CD4-positive, alpha-beta memory T cell (primary cell): ENCODE measurements at regions not wholly inside any gene's neighbourhood (a gene's known extent, or its start where the extent isn't known, plus 50 kb on each side); places are given as distances from the start of the nearest gene placed in this dataset.
"Not testable (repeated sequence)": the region's sequence is repeated elsewhere in the genome, so short reads cannot be mapped to it uniquely, and the experiment has no call there.

Experiments used
- CTCF ChIA-PET: fragments of 350-600 bp; sonication (Branson Sonifier 250); formaldehyde crosslinking; loops from one replicate; lab custom pipeline; 2021; ENCODE audit warnings: inconsistent platforms; ENCODE audit not compliant: partially characterized antibody; lab: Charles Lee
- POLR2A ChIA-PET: fragments of 350-600 bp; sonication (Branson Sonifier 250); formaldehyde crosslinking; loops from one replicate; lab custom pipeline; 2021; ENCODE audit not compliant: partially characterized antibody; lab: Charles Lee
- DNase-seq, 5 donors: peaks; one replicate each; pipeline versions ENCODE4 v3.0.0 to v3.0.0-alpha.2; 2020 to 2022; ENCODE audit warnings: mixed read lengths in 1 of 5
- H3K27ac ChIP-seq: one replicate; pipeline ENCODE4 v1.7.0; 2013; ENCODE audit warnings: low read depth, low read length
- H3K27me3 ChIP-seq: 2 replicates; pipeline ENCODE4 v1.7.0; 2013; ENCODE audit warnings: mild to moderate bottlenecking, low read length, moderate library complexity; ENCODE audit not compliant: insufficient read depth
- H3K36me3 ChIP-seq: 2 replicates; pipeline ENCODE4 v1.7.0; 2013; ENCODE audit warnings: mild to moderate bottlenecking, low read length, moderate library complexity; ENCODE audit not compliant: insufficient read depth
- H3K4me1 ChIP-seq: 2 replicates; pipeline ENCODE4 v1.7.0; 2013; ENCODE audit warnings: mild to moderate bottlenecking, low read length, moderate library complexity; ENCODE audit not compliant: insufficient read depth
- H3K4me3 ChIP-seq, 2 donors: one replicate each; pipeline ENCODE4 v1.7.0; 2013; ENCODE audit warnings: low read length in 2 of 2, mild to moderate bottlenecking in 1 of 2
- H3K9me3 ChIP-seq, 2 donors: one replicate each; pipeline ENCODE4 v1.7.0; 2013; ENCODE audit warnings: low read length in 2 of 2, control low read depth in 1 of 2; ENCODE audit not compliant: control insufficient read depth in 1 of 2
- H3K27ac Mint-ChIP-seq, 7 donors: one replicate each; pipeline ENCODE4 v1.8.0; 2020 to 2021; ENCODE audit warnings: mixed read lengths in 7 of 7, mild to moderate bottlenecking in 6 of 7, inconsistent platforms in 3 of 7, moderate library complexity in 3 of 7
- H3K27me3 Mint-ChIP-seq, 2 donors: one replicate each; pipeline ENCODE4 v1.8.0; 2020 to 2021; ENCODE audit warnings: mixed read lengths in 2 of 2
- H3K36me3 Mint-ChIP-seq, 2 donors: one replicate each; pipeline ENCODE4 v1.8.0; 2020 to 2021; ENCODE audit warnings: mixed read lengths in 2 of 2, inconsistent platforms in 1 of 2, mild to moderate bottlenecking in 1 of 2
- H3K4me1 Mint-ChIP-seq, 4 donors: one replicate each; pipeline ENCODE4 v1.8.0; 2020 to 2021; ENCODE audit warnings: mixed read lengths in 4 of 4, mild to moderate bottlenecking in 1 of 4
- H3K4me3 Mint-ChIP-seq, 8 donors: one replicate each; pipeline ENCODE4 v1.8.0; 2020 to 2021; ENCODE audit warnings: mixed read lengths in 8 of 8, mild to moderate bottlenecking in 7 of 8, moderate library complexity in 6 of 8, inconsistent platforms in 3 of 8
- H3K9me3 Mint-ChIP-seq, 8 donors: one replicate each; pipeline ENCODE4 v1.8.0; 2020 to 2021; ENCODE audit warnings: mixed read lengths in 8 of 8, mild to moderate bottlenecking in 5 of 8, inconsistent platforms in 3 of 8, moderate library complexity in 1 of 8
- intact Hi-C: fragments of 100-400 bp; cut with micrococcal nuclease; formaldehyde crosslinking; loops from one replicate; pipeline ENCODE4 v1.15.1; 2023

DNA sequence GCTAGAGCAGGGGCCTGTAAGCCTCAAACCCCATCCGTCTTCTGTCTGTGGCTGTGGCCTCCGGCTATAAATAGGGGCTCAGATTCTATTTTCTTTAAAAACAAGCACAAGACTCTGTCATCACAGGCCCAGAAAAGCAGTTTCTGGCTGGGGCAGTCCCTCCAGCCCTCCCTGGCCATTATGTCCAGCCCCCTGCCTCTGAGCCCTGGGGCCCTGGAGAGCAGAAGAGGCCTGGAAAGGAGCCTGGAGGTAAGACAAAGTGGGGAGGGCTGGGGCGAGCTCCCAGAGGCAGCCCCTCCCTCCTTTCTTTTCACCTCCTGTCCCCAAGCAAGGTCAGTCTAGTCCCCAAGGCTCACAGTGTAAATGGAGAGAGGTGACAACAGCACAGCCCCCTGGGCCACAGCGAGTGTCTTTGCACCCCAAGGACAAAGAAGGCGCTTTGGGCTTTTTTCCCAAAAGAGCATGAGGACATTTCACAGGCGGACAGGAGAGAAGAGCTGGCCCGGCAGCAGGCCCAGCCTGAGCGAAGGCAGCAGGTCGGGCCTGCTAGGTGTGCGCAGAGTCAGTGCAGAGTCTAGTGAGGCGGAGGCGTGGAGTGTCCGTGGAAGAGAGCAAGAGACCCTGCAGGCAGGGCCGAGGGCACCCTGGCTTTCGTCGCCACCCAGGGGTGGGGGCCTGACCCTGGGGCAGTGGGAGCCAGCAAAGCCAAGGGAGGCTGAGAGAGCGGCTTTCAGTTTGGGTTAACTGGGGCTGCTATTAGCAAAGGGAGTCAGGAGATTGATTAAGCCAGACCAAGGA lies 188.3 kb downstream of the TBC1D2B start:
- Mint-ChIP-seq H3K4me3 (no peak overlapping the region), H3K36me3 (no peaks in the 10 kb centered on the region), H3K27ac (no peak overlapping the region), H3K4me1 (no peaks in the 10 kb centered on the region), H3K27me3 (no peaks in the 10 kb centered on the region), H3K9me3 (no peaks in the 10 kb centered on the region)
- Histone ChIP-seq H3K4me3 (no peak overlapping the region), H3K27me3 (no peaks in the 10 kb centered on the region), H3K9me3 (no peaks in the 10 kb centered on the region), H3K4me1 (no peaks in the 10 kb centered on the region), H3K27ac (no peak overlapping the region), H3K36me3 (no peaks in the 10 kb centered on the region)
- POLR2A ChIA-PET: no interaction called here
- no peak for DNase-seq
- CTCF ChIA-PET: no interaction called here
- intact Hi-C loops: no loop called here

DNA sequence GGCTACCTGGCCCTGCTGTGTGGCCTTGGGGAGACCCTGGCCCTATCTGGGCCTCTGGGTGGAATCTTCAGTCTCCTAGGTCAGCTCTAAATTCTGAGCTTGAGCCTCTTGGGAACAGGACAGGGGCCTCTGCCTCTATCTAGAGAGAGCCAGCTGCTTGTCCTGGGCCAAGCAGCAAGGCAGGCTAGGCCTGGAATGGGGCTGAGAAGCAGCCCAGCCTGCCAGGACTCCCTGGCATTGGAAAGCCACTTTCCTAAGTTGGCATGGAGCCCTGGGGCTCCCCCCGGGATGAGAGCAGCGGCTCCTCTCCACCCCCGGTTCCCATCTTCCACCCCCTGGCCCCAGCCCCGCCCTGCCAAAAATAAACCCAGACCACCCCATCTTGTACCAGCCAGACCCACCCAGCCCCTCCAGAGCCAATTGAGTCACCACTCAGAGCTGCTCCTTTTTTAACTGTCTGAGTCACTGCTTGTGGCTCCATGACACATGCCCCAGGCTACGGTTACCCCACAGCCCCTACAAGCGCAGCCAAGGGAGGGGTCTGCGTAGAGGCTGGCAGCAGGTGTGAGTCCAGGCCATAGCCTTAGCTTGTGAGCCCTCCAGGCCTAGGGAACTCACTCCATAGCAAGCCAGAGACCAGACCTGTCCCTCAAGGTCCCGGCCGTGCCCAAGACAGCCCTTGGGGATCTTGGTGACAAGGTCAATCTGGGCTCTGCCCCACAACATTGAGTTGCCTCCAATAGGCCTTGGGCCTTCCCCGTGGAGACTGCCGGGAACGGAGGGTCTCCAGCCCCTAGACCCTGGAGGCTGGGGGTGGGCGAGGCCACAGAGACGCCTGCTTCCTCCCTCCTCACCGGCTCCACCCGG lies 189.7 kb downstream of the TBC1D2B start:
- H3K27ac ChIP-seq, intact Hi-C loops, H3K9me3 ChIP-seq, CTCF ChIA-PET, POLR2A ChIA-PET, H3K9me3 Mint-ChIP-seq, H3K4me3 ChIP-seq, H3K27ac Mint-ChIP-seq, H3K4me1 Mint-ChIP-seq, H3K4me3 Mint-ChIP-seq, H3K36me3 ChIP-seq, H3K27me3 ChIP-seq, H3K36me3 Mint-ChIP-seq, H3K27me3 Mint-ChIP-seq, H3K4me1 ChIP-seq: not testable (repeated sequence)
- peak in 1 of 5 donors; percentile 35 for DNase-seq

DNA sequence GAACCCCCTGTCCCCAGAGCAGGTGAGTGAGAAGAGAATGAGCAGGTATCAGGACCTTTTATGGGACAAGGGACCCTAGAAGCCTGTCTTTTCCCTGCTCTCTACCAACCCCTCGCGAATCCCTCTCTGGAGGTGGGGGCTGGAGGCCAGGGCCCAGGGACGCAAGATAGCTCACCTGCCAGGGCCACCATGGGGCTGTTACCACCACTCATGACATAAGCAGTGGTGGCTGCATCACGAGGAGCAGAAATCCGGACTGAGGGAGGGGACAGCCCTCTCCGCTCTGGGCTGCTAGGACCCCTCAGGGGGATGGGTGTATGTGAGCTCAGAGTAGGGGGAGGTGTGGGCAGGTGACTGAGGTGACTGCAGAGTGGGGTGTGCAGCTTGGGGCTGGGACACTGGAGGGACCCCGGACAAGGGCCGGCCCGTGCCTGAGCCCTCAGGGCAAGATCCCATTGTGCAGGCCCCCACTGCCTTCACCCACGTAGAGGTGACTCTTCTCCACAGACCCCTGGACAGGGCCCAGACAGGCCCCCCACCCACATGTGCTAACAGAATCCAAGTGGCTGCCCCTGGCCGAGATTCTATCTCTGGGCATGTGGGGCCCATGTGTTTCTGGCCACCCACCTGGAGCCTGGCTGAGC lies 190.6 kb downstream of the TBC1D2B start:
- intact Hi-C loops: no loop called here
- H3K4me1 Mint-ChIP-seq: no peaks in the 10 kb centered on the region
- no peak overlapping the region for H3K4me3 Mint-ChIP-seq

DNA sequence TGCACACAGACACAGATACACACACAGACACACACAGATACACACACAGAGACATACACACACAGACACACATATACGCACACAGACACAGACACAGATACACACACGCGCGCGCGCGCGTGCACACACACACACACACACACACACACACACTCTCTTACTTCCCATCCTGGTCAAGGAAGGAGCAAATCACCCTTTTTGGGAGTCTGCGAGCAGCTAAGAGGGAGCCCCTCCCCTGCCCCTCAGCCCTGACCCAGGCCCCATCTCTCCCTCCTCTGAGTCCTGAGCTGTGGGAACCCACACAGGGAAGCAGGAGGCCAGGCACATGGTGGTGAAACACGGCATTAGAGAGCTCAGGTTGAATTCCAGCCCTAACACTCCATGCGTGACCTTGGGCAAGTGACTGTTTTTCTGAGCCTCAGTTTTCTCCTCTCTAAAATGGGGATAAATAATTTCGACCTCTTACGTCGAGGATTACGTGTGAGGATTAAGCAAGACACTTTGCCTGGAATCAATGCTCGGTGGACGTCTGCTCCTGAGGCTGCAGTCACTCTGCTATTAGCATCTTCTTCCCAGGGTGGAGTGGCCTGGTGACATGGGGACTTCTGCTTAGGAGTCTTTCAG lies 191.5 kb downstream of the TBC1D2B start:
- H3K4me1 ChIP-seq, POLR2A ChIA-PET, H3K9me3 ChIP-seq, H3K27ac Mint-ChIP-seq, H3K36me3 ChIP-seq, H3K4me1 Mint-ChIP-seq, H3K36me3 Mint-ChIP-seq, H3K9me3 Mint-ChIP-seq, H3K4me3 Mint-ChIP-seq, H3K4me3 ChIP-seq, H3K27me3 Mint-ChIP-seq, DNase-seq, H3K27ac ChIP-seq, H3K27me3 ChIP-seq, intact Hi-C loops, CTCF ChIA-PET: not testable (repeated sequence)

More for the DNA sequence above, 190.6 kb downstream of the TBC1D2B start:
- no peaks in the 10 kb centered on the region for H3K36me3 ChIP-seq
- ChIA-PET CTCF (no interaction called here), POLR2A (no interaction called here)
- no peak overlapping the region for H3K4me3 ChIP-seq
- no peaks in the 10 kb centered on the region for H3K27me3 ChIP-seq
- Mint-ChIP-seq H3K9me3 (no peaks in the 10 kb centered on the region), H3K27ac (no peak overlapping the region), H3K27me3 (peaks cover 0 to 2% of the 10 kb centered on the region in 2 donors), H3K36me3 (no peaks in the 10 kb centered on the region)
- no peaks in the 10 kb centered on the region for H3K4me1 ChIP-seq
- no peaks in the 10 kb centered on the region for H3K9me3 ChIP-seq
- no peak overlapping the region for H3K27ac ChIP-seq
- peak in 1 of 5 donors; percentile 10 for DNase-seq

GRCh38 chr15:77883012-77883411 lies 194.5 kb downstream of the TBC1D2B start:
- H3K36me3 Mint-ChIP-seq, H3K4me3 ChIP-seq, DNase-seq, H3K9me3 Mint-ChIP-seq, H3K4me3 Mint-ChIP-seq, POLR2A ChIA-PET, H3K9me3 ChIP-seq, intact Hi-C loops, H3K36me3 ChIP-seq, H3K27me3 Mint-ChIP-seq, H3K4me1 ChIP-seq, H3K27ac ChIP-seq, H3K27me3 ChIP-seq, H3K4me1 Mint-ChIP-seq, CTCF ChIA-PET, H3K27ac Mint-ChIP-seq: not testable (repeated sequence)

- Mint-ChIP-seq H3K4me1 (no peaks in the 10 kb centered on the region), H3K36me3 (no peaks in the 10 kb centered on the region), H3K9me3 (no peaks in the 10 kb centered on the region), H3K4me3 (no peak overlapping the region), H3K27ac (no peak overlapping the region), H3K27me3 (peaks cover 0 to 2% of the 10 kb centered on the region in 2 donors)
- Histone ChIP-seq H3K4me1 (no peaks in the 10 kb centered on the region), H3K27me3 (no peaks in the 10 kb centered on the region), H3K36me3 (no peaks in the 10 kb centered on the region), H3K4me3 (no peak overlapping the region), H3K9me3 (no peaks in the 10 kb centered on the region), H3K27ac (no peak overlapping the region)
- intact Hi-C loops: no loop called here
- POLR2A ChIA-PET: no interaction called here
- CTCF ChIA-PET: no interaction called here
- no peak for DNase-seq
Measured at GRCh38 chr15:77881950-77882349, 195.6 kb downstream of the TBC1D2B start.

GRCh38 chr15:77881535-77881934 lies 196.0 kb downstream of the TBC1D2B start:
- DNase-seq, H3K27me3 Mint-ChIP-seq, H3K9me3 ChIP-seq, H3K4me3 ChIP-seq, H3K27ac Mint-ChIP-seq, H3K9me3 Mint-ChIP-seq, POLR2A ChIA-PET, H3K36me3 Mint-ChIP-seq, H3K4me3 Mint-ChIP-seq, H3K4me1 ChIP-seq, intact Hi-C loops, H3K36me3 ChIP-seq, H3K27me3 ChIP-seq, CTCF ChIA-PET, H3K4me1 Mint-ChIP-seq, H3K27ac ChIP-seq: not testable (repeated sequence)
